Endothelial cell of umbilical vein (primary cell): ENCODE measurements at regions not wholly inside any gene's neighbourhood (a gene's known extent, or its start where the extent isn't known, plus 50 kb on each side); places are given as distances from the start of the nearest gene placed in this dataset.

Experiments used
- BruUV-seq: library from RNA; stranded (reverse); fragments of 400-500 nt; replicated peaks from 2 replicates; lab custom pipeline; 2021; lab: Mats Ljungman, UMichigan
- CTCF ChIA-PET: fragments of 300-600, 350-600 bp; sonication (Branson Sonifier 250); formaldehyde crosslinking; loops from one replicate; lab custom pipeline; 2021; ENCODE audit warnings: antibody characterized with exemption, inconsistent platforms; lab: Charles Lee
- POLR2A ChIA-PET: fragments of 300-600, 350-600 bp; sonication (Branson Sonifier 250); formaldehyde crosslinking; loops from one replicate; lab custom pipeline; 2021; ENCODE audit warnings: antibody characterized with exemption, inconsistent platforms; lab: Charles Lee
- DNase-seq: peaks from one replicate; pipeline ENCODE4 v3.0.0-alpha.2; 2011; ENCODE audit warnings: low read depth, low spot score
- FAIRE-seq: peaks from 2 replicates; lab custom pipeline; 2011; peaks lifted over from hg19 to GRCh38; lab: Jason Lieb, UNC
- H2AFZ ChIP-seq: 2 replicates; pipeline ENCODE4 v1.6.0; 2012; ENCODE audit warnings: low read depth, low read length, control low read depth, inconsistent platforms
- H3K27ac ChIP-seq: 2 replicates; pipeline ENCODE4 v1.5.1; 2011; ENCODE audit warnings: low read depth, mild to moderate bottlenecking, control low read depth, low read length, moderate library complexity; ENCODE audit not compliant: insufficient read depth
- H3K27me3 ChIP-seq, 2 experiments: 2 replicates each; pipeline versions ENCODE4 v1.6.0 to v1.6.1; 2011; ENCODE audit warnings: low read length in 2 of 2, mixed read lengths in 1 of 2; ENCODE audit not compliant: control insufficient read depth in 2 of 2, insufficient read depth in 2 of 2
- H3K36me3 ChIP-seq, 2 experiments: 2 replicates in 1 of 2; 3 replicates in 1 of 2; pipeline ENCODE4 v1.5.1; 2011; ENCODE audit warnings: low read length in 2 of 2, mild to moderate bottlenecking in 1 of 2, moderate library complexity in 1 of 2; ENCODE audit not compliant: control insufficient read depth in 2 of 2, insufficient read depth in 2 of 2; ENCODE audit errors: extremely low read depth in 1 of 2
- H3K4me1 ChIP-seq: 3 replicates; pipeline ENCODE4 v1.5.1; 2011; ENCODE audit warnings: mild to moderate bottlenecking, low read length; ENCODE audit not compliant: control insufficient read depth, insufficient read depth; ENCODE audit errors: extremely low read depth
- H3K4me2 ChIP-seq: 2 replicates; pipeline ENCODE4 v1.6.1; 2011; ENCODE audit warnings: low read length, control low read depth, mixed read lengths; ENCODE audit not compliant: insufficient read depth
- H3K4me3 ChIP-seq, 3 experiments: fragments of 200-600 bp in 1 of 3; sonication (generic), shearing (Covaris generic) in 1 of 3; replicated peaks in 1 of 3; 2 replicates each; pipeline ENCODE4 v1.5.1; 2011 to 2016; ENCODE audit warnings: control low read depth in 3 of 3, low read length in 3 of 3, mild to moderate bottlenecking in 2 of 3, inconsistent platforms in 1 of 3, low read depth in 1 of 3, moderate library complexity in 1 of 3; ENCODE audit not compliant: insufficient read depth in 1 of 3
- H3K79me2 ChIP-seq: 2 replicates; pipeline ENCODE4 v1.6.0; 2012; ENCODE audit warnings: low read length, inconsistent platforms; ENCODE audit not compliant: control insufficient read depth, insufficient read depth
- H3K9ac ChIP-seq: replicated peaks from 2 replicates; pipeline ENCODE3; 2011; ENCODE audit warnings: low read length, control low read depth; ENCODE audit not compliant: insufficient read depth; ENCODE audit errors: extremely low read depth
- H3K9me1 ChIP-seq: replicated peaks from 3 replicates; pipeline ENCODE4 v1.6.0; 2011; ENCODE audit warnings: mild to moderate bottlenecking, low read length; ENCODE audit not compliant: control insufficient read depth, insufficient read depth; ENCODE audit errors: extremely low read depth
- H3K9me3 ChIP-seq: replicated peaks from 2 replicates; pipeline ENCODE4 v1.5.1; 2012; ENCODE audit warnings: low read length, inconsistent platforms; ENCODE audit not compliant: control insufficient read depth, insufficient read depth
- H4K20me1 ChIP-seq: replicated peaks from 2 replicates; pipeline ENCODE3; 2011; ENCODE audit warnings: mild to moderate bottlenecking, low read length; ENCODE audit not compliant: control insufficient read depth, insufficient read depth; ENCODE audit errors: extremely low read depth
- EZH2 ChIP-seq: IDR thresholded peaks from 2 replicates; pipeline ENCODE4 v1.6.1; 2012; ENCODE audit warnings: borderline replicate concordance, low read depth, mild to moderate bottlenecking, moderate library complexity, low read length, inconsistent platforms; ENCODE audit not compliant: severe bottlenecking
- FOS ChIP-seq: IDR thresholded peaks from 2 replicates; pipeline ENCODE4 v1.6.1; 2011; ENCODE audit warnings: mild to moderate bottlenecking, low read length, moderate library complexity, borderline replicate concordance; ENCODE audit not compliant: insufficient read depth
- GATA2 ChIP-seq: IDR thresholded peaks from 2 replicates; pipeline ENCODE4 v1.7.0; 2011; ENCODE audit warnings: low read depth, mild to moderate bottlenecking, moderate library complexity, mixed read lengths, low read length; ENCODE audit not compliant: insufficient read length, insufficient read depth
- JUN ChIP-seq: IDR thresholded peaks from 2 replicates; pipeline ENCODE4 v1.6.1; 2011; ENCODE audit warnings: borderline replicate concordance, low read depth; ENCODE audit not compliant: insufficient read length, insufficient read depth
- MAX ChIP-seq: IDR thresholded peaks from 2 replicates; pipeline ENCODE4 v1.6.1; 2011; ENCODE audit not compliant: insufficient read depth, insufficient read length
- MYC ChIP-seq: IDR thresholded peaks from one replicate; pipeline ENCODE4 v1.6.1; 2011; ENCODE audit warnings: mild to moderate bottlenecking, low read depth, low read length
- POLR2A ChIP-seq: IDR thresholded peaks from 2 replicates; pipeline ENCODE4 v1.6.1; 2012; ENCODE audit warnings: low read depth, mild to moderate bottlenecking, control low read depth, low read length
- POLR2AphosphoS5 ChIP-seq: IDR thresholded peaks from 2 replicates; pipeline ENCODE4 v1.6.1; 2012; ENCODE audit warnings: low read depth, mild to moderate bottlenecking, control low read depth, low read length, moderate library complexity; ENCODE audit not compliant: insufficient read depth
- dilution Hi-C: fragments of 300-500 bp; cut with MboI; formaldehyde crosslinking; loops from one replicate; pipeline ENCODE4 v1.15.0; 2019; ENCODE audit warnings: low sequenced_read_pairs; ENCODE audit not compliant: extremely low pct_ligation_motif_present
- intact Hi-C: fragments of 100-400 bp; cut with micrococcal nuclease; formaldehyde crosslinking; loops from one replicate; pipeline ENCODE4 v1.10.0; 2022
- TF ChIP-seq, protein P1 (sequence below), 2 donors: IDR thresholded peaks; 1 replicate in 1 of 2; 2 replicates in 1 of 2; pipeline ENCODE4 v1.5.1; 2011; ENCODE audit warnings: low read length in 2 of 2, mild to moderate bottlenecking in 2 of 2, moderate library complexity in 2 of 2, control low read depth in 1 of 2, inconsistent platforms in 1 of 2, low read depth in 1 of 2; ENCODE audit not compliant: insufficient read depth in 1 of 2; ENCODE audit errors: extremely low read depth in 1 of 2

DNA sequence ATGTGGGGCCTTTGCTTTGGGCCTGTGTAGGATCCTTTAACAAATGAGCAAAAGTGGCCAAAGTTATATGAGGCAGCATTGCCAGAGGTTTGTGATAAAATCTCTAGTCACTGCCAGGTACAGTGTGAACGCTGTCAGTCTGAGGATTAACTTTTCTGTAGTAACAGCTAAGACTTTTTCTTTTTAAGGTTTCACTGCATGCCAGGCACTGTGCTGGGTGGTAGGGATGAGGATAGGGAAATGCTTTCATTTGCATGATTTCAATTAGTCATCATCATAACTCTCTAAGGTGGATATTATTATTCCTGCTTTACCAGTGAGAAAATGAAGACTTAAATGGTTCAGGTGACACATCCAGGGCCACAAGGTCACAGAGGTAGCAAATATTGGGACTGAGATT is 79.7 kb upstream of the BMPER start:
- DNase-seq (no peak), FAIRE-seq (no peak)
- no peaks in the 10 kb centered on the region for H3K27me3 ChIP-seq
- no peak overlapping the region for H3K4me2 ChIP-seq
- H3K9me1 ChIP-seq: no peaks in the 10 kb centered on the region
- H2AFZ ChIP-seq: no peak overlapping the region
- dilution Hi-C loops: no loop called here
- H3K9ac ChIP-seq: no peak overlapping the region
- CTCF ChIA-PET: no interaction called here
- no peaks in the 10 kb centered on the region for H3K4me1 ChIP-seq
- POLR2A ChIA-PET: no interaction called here
- H3K9me3 ChIP-seq: no peaks in the 10 kb centered on the region
- H4K20me1 ChIP-seq: no peaks in the 10 kb centered on the region
- H3K4me3 ChIP-seq: no peak overlapping the region
- TF ChIP-seq FOS (no peak), MYC (no peak), MAX (no peak), EZH2 (no peak), JUN (no peak), POLR2AphosphoS5 (no peak), POLR2A (no peak), GATA2 (no peak)
- TF ChIP-seq, protein P1, sequence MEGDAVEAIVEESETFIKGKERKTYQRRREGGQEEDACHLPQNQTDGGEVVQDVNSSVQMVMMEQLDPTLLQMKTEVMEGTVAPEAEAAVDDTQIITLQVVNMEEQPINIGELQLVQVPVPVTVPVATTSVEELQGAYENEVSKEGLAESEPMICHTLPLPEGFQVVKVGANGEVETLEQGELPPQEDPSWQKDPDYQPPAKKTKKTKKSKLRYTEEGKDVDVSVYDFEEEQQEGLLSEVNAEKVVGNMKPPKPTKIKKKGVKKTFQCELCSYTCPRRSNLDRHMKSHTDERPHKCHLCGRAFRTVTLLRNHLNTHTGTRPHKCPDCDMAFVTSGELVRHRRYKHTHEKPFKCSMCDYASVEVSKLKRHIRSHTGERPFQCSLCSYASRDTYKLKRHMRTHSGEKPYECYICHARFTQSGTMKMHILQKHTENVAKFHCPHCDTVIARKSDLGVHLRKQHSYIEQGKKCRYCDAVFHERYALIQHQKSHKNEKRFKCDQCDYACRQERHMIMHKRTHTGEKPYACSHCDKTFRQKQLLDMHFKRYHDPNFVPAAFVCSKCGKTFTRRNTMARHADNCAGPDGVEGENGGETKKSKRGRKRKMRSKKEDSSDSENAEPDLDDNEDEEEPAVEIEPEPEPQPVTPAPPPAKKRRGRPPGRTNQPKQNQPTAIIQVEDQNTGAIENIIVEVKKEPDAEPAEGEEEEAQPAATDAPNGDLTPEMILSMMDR (IDR thresholded peaks at IDR 0.05; ENCODE audit: extremely low read depth in 1 of 2, insufficient read depth in 1 of 2, low read depth in 1 of 2, low read length in 2 of 2): no peak
- intact Hi-C loops: no loop called here
- no peaks in the 10 kb centered on the region for H3K36me3 ChIP-seq
- H3K79me2 ChIP-seq: no peaks in the 10 kb centered on the region
- BruUV-seq: no TSS peak
- H3K27ac ChIP-seq: no peak overlapping the region
